Prostate gland (tissue), 2 donors: ENCODE measurements at regions not wholly inside any gene's neighbourhood (a gene's known extent, or its start where the extent isn't known, plus 50 kb on each side); places are given as distances from the start of the nearest gene placed in this dataset.

Source experiments
- CTCF ChIP-seq, 4 experiments: fragments of 200-600 bp in 2 of 4; fragments of 450-650 bp in 2 of 4; sonication (generic) in 2 of 4; IDR thresholded peaks; 1 replicate in 3 of 4; 2 replicates in 1 of 4; pipeline ENCODE4 v1.5.1; 2016 to 2019; ENCODE audit warnings: antibody characterized with exemption in 4 of 4, mild to moderate bottlenecking in 2 of 4, moderate library complexity in 2 of 4
- POLR2A ChIP-seq: fragments of 450-650 bp; IDR thresholded peaks from one replicate; pipeline ENCODE4 v1.6.1; 2016; ENCODE audit warnings: antibody characterized with exemption, mild to moderate bottlenecking
- POLR2AphosphoS5 ChIP-seq: sonication (generic); formaldehyde crosslinking; IDR thresholded peaks from one replicate; pipeline ENCODE4 v1.6.1; 2017; ENCODE audit warnings: antibody characterized with exemption

GRCh38 chr18:78785706-78786105 lies 193.9 kb upstream of the SALL3 start:
- TF ChIP-seq CTCF (IDR thresholded peaks at IDR 0.05) (no peak), POLR2AphosphoS5 (no peak), POLR2A (no peak)
